ENCODE measurements at regions not wholly inside any gene's neighbourhood (a gene's known extent, or its start where the extent isn't known, plus 50 kb on each side); places are given as distances from the start of the nearest gene placed in this dataset.

- TF ChIP-seq EZH2 (IDR thresholded peaks at IDR 0.05; ENCODE audit: borderline replicate concordance, control insufficient read depth, low read depth, low read length) (no peak), POLR2A (IDR thresholded peaks at IDR 0.05; ENCODE audit: low read depth, low read length) (no peak), ZBTB11 (CRISPR knock-in tag; IDR thresholded peaks at IDR 0.05) (no peak), ZBTB33 (IDR thresholded peaks at IDR 0.05) (no peak), ATF2 (IDR thresholded peaks at IDR 0.05; ENCODE audit: low read length) (no peak), SREBF1 (IDR thresholded peaks at IDR 0.05; ENCODE audit: low read length) (no peak), E2F8 (IDR thresholded peaks at IDR 0.05; ENCODE audit: low read depth, partially characterized antibody) (no peak), BHLHE40 (IDR thresholded peaks at IDR 0.05; ENCODE audit: borderline replicate concordance in 1 of 2, low read depth in 2 of 2, low read length in 1 of 2) (no peak), CTCF (IDR thresholded peaks at IDR 0.05 in 2 of 3, conservative IDR thresholded peaks at IDR 0.05 in 1 of 3; ENCODE audit: control insufficient read depth in 2 of 3, extremely low read depth in 1 of 3, insufficient read depth in 1 of 3, low read depth in 3 of 3, low read length in 3 of 3) (no peak)
Observed at GRCh38 chr2:66641685-66642084, 206.8 kb downstream of the MEIS1 start.

All from GM12878 (cell line).